ENCODE measurements at regions not wholly inside any gene's neighbourhood (a gene's known extent, or its start where the extent isn't known, plus 50 kb on each side); places are given as distances from the start of the nearest gene placed in this dataset.

- CTCF ChIA-PET, result no interaction called here
- no peak for DNase-seq
- no peaks in the 10 kb centered on the region for H3K4me1 Mint-ChIP-seq
- H3K36me3 Mint-ChIP-seq, result no peaks in the 10 kb centered on the region
- no peak overlapping the region for H3K27ac Mint-ChIP-seq
- no peaks in the 10 kb centered on the region for H3K27me3 Mint-ChIP-seq
- no peaks in the 10 kb centered on the region for H3K9me3 Mint-ChIP-seq (ENCODE audit: low read depth)
- no peak overlapping the region for H3K4me3 Mint-ChIP-seq
- no peak for ATAC-seq
Measured at GRCh38 chr15:53462651-53463050, 296.8 kb downstream of the WDR72 start.

GRCh38 chr15:53461677-53462076, 297.8 kb downstream of the WDR72 start:
- ATAC-seq (no peak), DNase-seq (no peak)
- Mint-ChIP-seq H3K27ac (no peak overlapping the region), H3K36me3 (no peaks in the 10 kb centered on the region), H3K4me3 (no peak overlapping the region), H3K9me3 (ENCODE audit: low read depth) (no peaks in the 10 kb centered on the region), H3K27me3 (no peaks in the 10 kb centered on the region), H3K4me1 (no peaks in the 10 kb centered on the region)
- CTCF ChIA-PET, result no interaction called here

- no peak overlapping the region for H3K4me3 Mint-ChIP-seq
- no peaks in the 10 kb centered on the region for H3K27me3 Mint-ChIP-seq
- no peaks in the 10 kb centered on the region for H3K36me3 Mint-ChIP-seq
- CTCF ChIA-PET, result no interaction called here
- H3K4me1 Mint-ChIP-seq, result no peaks in the 10 kb centered on the region
- DNase-seq (no peak), ATAC-seq (no peak)
- no peak overlapping the region for H3K27ac Mint-ChIP-seq
- H3K9me3 Mint-ChIP-seq (ENCODE audit: low read depth), result no peaks in the 10 kb centered on the region
Measured at GRCh38 chr15:53458736-53459135, 300.7 kb downstream of the WDR72 start.

GRCh38 chr15:53457479-53457878, 302.0 kb downstream of the WDR72 start:
- Mint-ChIP-seq H3K27me3 (no peaks in the 10 kb centered on the region), H3K9me3 (ENCODE audit: low read depth) (no peaks in the 10 kb centered on the region), H3K36me3 (no peaks in the 10 kb centered on the region), H3K27ac (no peak overlapping the region), H3K4me1 (no peaks in the 10 kb centered on the region), H3K4me3 (no peak overlapping the region)
- ATAC-seq (no peak), DNase-seq (no peak)
- CTCF ChIA-PET, result no interaction called here

GRCh38 chr15:53454843-53455721, 304.4 kb downstream of the WDR72 start:
- H3K27me3 Mint-ChIP-seq, result no peaks in the 10 kb centered on the region
- H3K9me3 Mint-ChIP-seq (ENCODE audit: low read depth), result no peaks in the 10 kb centered on the region
- H3K27ac Mint-ChIP-seq, result no peak overlapping the region
- ATAC-seq, result no peak
- no peak for DNase-seq
- H3K4me1 Mint-ChIP-seq, result no peaks in the 10 kb centered on the region
- H3K4me3 Mint-ChIP-seq, result no peak overlapping the region
- no peaks in the 10 kb centered on the region for H3K36me3 Mint-ChIP-seq
- CTCF ChIA-PET, result no interaction called here

GRCh38 chr15:53454535-53454842, 305.0 kb downstream of the WDR72 start:
- Mint-ChIP-seq H3K9me3 (ENCODE audit: low read depth) (no peaks in the 10 kb centered on the region), H3K27me3 (no peaks in the 10 kb centered on the region), H3K27ac (no peak overlapping the region), H3K36me3 (no peaks in the 10 kb centered on the region), H3K4me3 (no peak overlapping the region), H3K4me1 (no peaks in the 10 kb centered on the region)
- CTCF ChIA-PET, result no interaction called here
- DNase-seq (no peak), ATAC-seq (no peak)

- no peak for DNase-seq
- Mint-ChIP-seq H3K4me1 (no peaks in the 10 kb centered on the region), H3K4me3 (no peak overlapping the region), H3K9me3 (ENCODE audit: low read depth) (no peaks in the 10 kb centered on the region), H3K27ac (no peak overlapping the region), H3K27me3 (no peaks in the 10 kb centered on the region), H3K36me3 (no peaks in the 10 kb centered on the region)
- CTCF ChIA-PET, result no interaction called here
- ATAC-seq, result no peak
Measured at GRCh38 chr15:53453253-53454105, 306.0 kb downstream of the WDR72 start.

GRCh38 chr15:53448232-53449015, 311.0 kb downstream of the WDR72 start:
- ATAC-seq (no peak), DNase-seq (no peak)
- CTCF ChIA-PET, result no interaction called here
- H3K36me3 Mint-ChIP-seq, result no peaks in the 10 kb centered on the region
- H3K9me3 Mint-ChIP-seq (ENCODE audit: low read depth), result no peaks in the 10 kb centered on the region
- no peaks in the 10 kb centered on the region for H3K4me1 Mint-ChIP-seq
- no peaks in the 10 kb centered on the region for H3K27me3 Mint-ChIP-seq
- no peak overlapping the region for H3K4me3 Mint-ChIP-seq
- H3K27ac Mint-ChIP-seq, result no peak overlapping the region

GRCh38 chr15:53447742-53448141, 311.7 kb downstream of the WDR72 start:
- Mint-ChIP-seq H3K4me1 (no peaks in the 10 kb centered on the region), H3K27ac (no peak overlapping the region), H3K27me3 (no peaks in the 10 kb centered on the region), H3K4me3 (no peak overlapping the region), H3K36me3 (no peaks in the 10 kb centered on the region), H3K9me3 (ENCODE audit: low read depth) (no peaks in the 10 kb centered on the region)
- DNase-seq (no peak), ATAC-seq (no peak)
- CTCF ChIA-PET, result no interaction called here

- no peaks in the 10 kb centered on the region for H3K36me3 Mint-ChIP-seq
- no peaks in the 10 kb centered on the region for H3K9me3 Mint-ChIP-seq (ENCODE audit: low read depth)
- CTCF ChIA-PET, result no interaction called here
- no peak for ATAC-seq
- no peaks in the 10 kb centered on the region for H3K27me3 Mint-ChIP-seq
- H3K4me3 Mint-ChIP-seq, result no peak overlapping the region
- no peaks in the 10 kb centered on the region for H3K4me1 Mint-ChIP-seq
- H3K27ac Mint-ChIP-seq, result no peak overlapping the region
- DNase-seq, result no peak
Measured at GRCh38 chr15:53447053-53447574, 312.3 kb downstream of the WDR72 start.

- H3K27ac Mint-ChIP-seq, result no peak overlapping the region
- H3K4me1 Mint-ChIP-seq, result no peaks in the 10 kb centered on the region
- H3K27me3 Mint-ChIP-seq, result no peaks in the 10 kb centered on the region
- CTCF ChIA-PET, result no interaction called here
- DNase-seq, result no peak
- no peaks in the 10 kb centered on the region for H3K36me3 Mint-ChIP-seq
- no peak for ATAC-seq
- no peak overlapping the region for H3K4me3 Mint-ChIP-seq
- H3K9me3 Mint-ChIP-seq (ENCODE audit: low read depth), result no peaks in the 10 kb centered on the region
Measured at GRCh38 chr15:53446376-53446775, 313.1 kb downstream of the WDR72 start.

GRCh38 chr15:53445531-53445930, 313.9 kb downstream of the WDR72 start:
- Mint-ChIP-seq H3K9me3 (ENCODE audit: low read depth) (no peaks in the 10 kb centered on the region), H3K27ac (no peak overlapping the region), H3K27me3 (no peaks in the 10 kb centered on the region), H3K4me3 (no peak overlapping the region), H3K36me3 (no peaks in the 10 kb centered on the region), H3K4me1 (no peaks in the 10 kb centered on the region)
- CTCF ChIA-PET, result no interaction called here
- DNase-seq (no peak), ATAC-seq (no peak)

- CTCF ChIA-PET, result no interaction called here
- ATAC-seq (no peak), DNase-seq (no peak)
- H3K9me3 Mint-ChIP-seq (ENCODE audit: low read depth), result no peaks in the 10 kb centered on the region
- no peaks in the 10 kb centered on the region for H3K36me3 Mint-ChIP-seq
- no peaks in the 10 kb centered on the region for H3K4me1 Mint-ChIP-seq
- no peak overlapping the region for H3K27ac Mint-ChIP-seq
- H3K27me3 Mint-ChIP-seq, result peaks cover 4% of the 10 kb centered on the region
- no peak overlapping the region for H3K4me3 Mint-ChIP-seq
Measured at GRCh38 chr15:53437985-53438841, 321.2 kb downstream of the WDR72 start.
